ENCODE measurements at regions not wholly inside any gene's neighbourhood (a gene's known extent, or its start where the extent isn't known, plus 50 kb on each side); places are given as distances from the start of the nearest gene placed in this dataset.

GRCh38 chr13:74530011-74530410, 395.8 kb upstream of the KLF12 start:
- Mint-ChIP-seq H3K4me1 (peaks cover 16% of the 10 kb centered on the region), H3K27me3 (ENCODE audit: low read depth) (no peaks in the 10 kb centered on the region), H3K4me3 (no peak overlapping the region), H3K9me3 (peaks cover 3% of the 10 kb centered on the region), H3K36me3 (no peaks in the 10 kb centered on the region), H3K27ac (no peak overlapping the region)
- no peak for DNase-seq (ENCODE audit: low spot score in 2 of 2, unreplicated experiment in 2 of 2)
- no peak for TF ChIP-seq CTCF (IDR thresholded peaks at IDR 0.05; ENCODE audit: unreplicated experiment)

- Mint-ChIP-seq H3K4me1 (peaks cover 16% of the 10 kb centered on the region), H3K36me3 (no peaks in the 10 kb centered on the region), H3K27me3 (ENCODE audit: low read depth) (no peaks in the 10 kb centered on the region), H3K4me3 (no peak overlapping the region), H3K27ac (no peak overlapping the region), H3K9me3 (peaks cover 3% of the 10 kb centered on the region)
- DNase-seq (ENCODE audit: low spot score in 2 of 2, unreplicated experiment in 2 of 2) = no peak
- TF ChIP-seq CTCF (IDR thresholded peaks at IDR 0.05; ENCODE audit: unreplicated experiment) = no peak
These were observed 394.7 kb upstream of the KLF12 start for GRCh38 chr13:74528734-74529513.

GRCh38 chr13:74523057-74523456, 388.9 kb upstream of the KLF12 start:
- H3K27ac Mint-ChIP-seq = no peak overlapping the region
- H3K36me3 Mint-ChIP-seq = no peaks in the 10 kb centered on the region
- no peak overlapping the region for H3K4me3 Mint-ChIP-seq
- DNase-seq (ENCODE audit: low spot score in 2 of 2, unreplicated experiment in 2 of 2) = no peak
- H3K27me3 Mint-ChIP-seq (ENCODE audit: low read depth) = peaks cover 1% of the 10 kb centered on the region
- no peak for TF ChIP-seq CTCF (IDR thresholded peaks at IDR 0.05; ENCODE audit: unreplicated experiment)
- peaks cover under 1% of the 10 kb centered on the region for H3K9me3 Mint-ChIP-seq
- peaks cover 6% of the 10 kb centered on the region for H3K4me1 Mint-ChIP-seq

GRCh38 chr13:74511523-74511922, 377.3 kb upstream of the KLF12 start:
- peaks cover 6% of the 10 kb centered on the region for H3K27me3 Mint-ChIP-seq (ENCODE audit: low read depth)
- no peak for DNase-seq (ENCODE audit: low spot score in 2 of 2, unreplicated experiment in 2 of 2)
- peaks cover 5% of the 10 kb centered on the region for H3K9me3 Mint-ChIP-seq
- no peak overlapping the region for H3K27ac Mint-ChIP-seq
- H3K4me1 Mint-ChIP-seq = no peaks in the 10 kb centered on the region
- H3K36me3 Mint-ChIP-seq = no peaks in the 10 kb centered on the region
- TF ChIP-seq CTCF (IDR thresholded peaks at IDR 0.05; ENCODE audit: unreplicated experiment) = no peak
- no peak overlapping the region for H3K4me3 Mint-ChIP-seq

GRCh38 chr13:74487091-74487722, 353.0 kb upstream of the KLF12 start:
- TF ChIP-seq CTCF (IDR thresholded peaks at IDR 0.05; ENCODE audit: unreplicated experiment) = no peak
- H3K9me3 Mint-ChIP-seq = peaks cover 5% of the 10 kb centered on the region
- no peak overlapping the region for H3K27ac Mint-ChIP-seq
- DNase-seq (ENCODE audit: low spot score in 2 of 2, unreplicated experiment in 2 of 2) = no peak
- H3K4me3 Mint-ChIP-seq = no peak overlapping the region
- peaks cover 8% of the 10 kb centered on the region for H3K27me3 Mint-ChIP-seq (ENCODE audit: low read depth)
- no peaks in the 10 kb centered on the region for H3K36me3 Mint-ChIP-seq
- H3K4me1 Mint-ChIP-seq = no peaks in the 10 kb centered on the region
